IMR-90 (cell line): ENCODE measurements at regions not wholly inside any gene's neighbourhood (a gene's known extent, or its start where the extent isn't known, plus 50 kb on each side); places are given as distances from the start of the nearest gene placed in this dataset.

Source experiments
- ATAC-seq: fragments of 200-7000 bp; cut with Tn5 transposase; 2 replicates; pipeline ENCODE4 v1.9.1; 2020; ENCODE audit warnings: low read depth, mild to moderate bottlenecking, moderate library complexity
- BruUV-seq: library from RNA; stranded (reverse); fragments of 400-500 nt; replicated peaks from 2 replicates; lab custom pipeline; 2021; lab: Mats Ljungman, UMichigan
- CTCF ChIA-PET: fragments of 300-600 bp; formaldehyde crosslinking; extraction: SDS; loops from one replicate; lab custom pipeline; 2021; ENCODE audit warnings: antibody characterized with exemption; lab: Yijun Ruan, JAX
- POLR2A ChIA-PET: fragments of 300-600 bp; sonication (Branson Sonifier 250); formaldehyde crosslinking; loops from one replicate; lab custom pipeline; 2022; ENCODE audit warnings: antibody characterized with exemption; ENCODE audit not compliant: unreplicated experiment; lab: Charles Lee
- DNase-seq: peaks from one replicate; pipeline ENCODE4 v3.0.0; 2013
- H2AFZ ChIP-seq: replicated peaks from 2 replicates; pipeline ENCODE3; 2013; ENCODE audit warnings: low read length, mild to moderate bottlenecking; ENCODE audit not compliant: poor library complexity
- H2AK5ac ChIP-seq: 2 replicates; pipeline ENCODE4 v1.6.1; 2013; ENCODE audit warnings: low read depth, low read length, inconsistent platforms
- H2AK9ac ChIP-seq: replicated peaks from 2 replicates; pipeline ENCODE3; 2013; ENCODE audit warnings: mild to moderate bottlenecking, low read depth, low read length, moderate library complexity; ENCODE audit not compliant: poor library complexity
- H2BK120ac ChIP-seq: 2 replicates; pipeline ENCODE4 v1.6.1; 2013; ENCODE audit warnings: low read depth, low read length, inconsistent platforms
- H2BK15ac ChIP-seq: 3 replicates; pipeline ENCODE4 v1.6.1; 2013; ENCODE audit warnings: low read depth, low read length, inconsistent platforms
- H2BK20ac ChIP-seq: 2 replicates; pipeline ENCODE4 v1.6.1; 2013; ENCODE audit warnings: low read depth, mild to moderate bottlenecking, inconsistent platforms, low read length, moderate library complexity
- H2BK5ac ChIP-seq: 2 replicates; pipeline ENCODE4 v1.6.1; 2013; ENCODE audit warnings: mild to moderate bottlenecking, low read depth, low read length, inconsistent platforms; ENCODE audit not compliant: poor library complexity, severe bottlenecking
- H3K14ac ChIP-seq: replicated peaks from 2 replicates; pipeline ENCODE4 v1.6.1; 2013; ENCODE audit warnings: low read depth, low read length, inconsistent platforms
- H3K18ac ChIP-seq: 2 replicates; pipeline ENCODE4 v1.6.1; 2013; ENCODE audit warnings: low read depth, low read length, control low read depth
- H3K23ac ChIP-seq: 2 replicates; pipeline ENCODE4 v1.6.1; 2013; ENCODE audit warnings: low read depth, low read length, inconsistent platforms
- H3K27ac ChIP-seq: 2 replicates; pipeline ENCODE4 v1.5.1; 2013; ENCODE audit warnings: mild to moderate bottlenecking, control low read depth, low read length; ENCODE audit not compliant: insufficient read depth
- H3K27me3 ChIP-seq: 2 replicates; pipeline ENCODE4 v1.6.1; 2013; ENCODE audit warnings: low read length; ENCODE audit not compliant: control insufficient read depth, insufficient read depth
- H3K36me3 ChIP-seq: 2 replicates; pipeline ENCODE4 v1.6.1; 2013; ENCODE audit warnings: low read length, mixed read lengths; ENCODE audit not compliant: control insufficient read depth, insufficient read depth
- H3K4ac ChIP-seq: 2 replicates; pipeline ENCODE4 v1.6.1; 2013; ENCODE audit warnings: low read depth, low read length, inconsistent platforms
- H3K4me1 ChIP-seq: 2 replicates; pipeline ENCODE4 v1.6.1; 2013; ENCODE audit warnings: low read length, mixed read lengths; ENCODE audit not compliant: control insufficient read depth, insufficient read depth
- H3K4me2 ChIP-seq: 2 replicates; pipeline ENCODE4 v1.6.1; 2013; ENCODE audit warnings: low read depth, mild to moderate bottlenecking, control low read depth, low read length, moderate library complexity
- H3K4me3 ChIP-seq: 2 replicates; pipeline ENCODE4 v1.5.1; 2013; ENCODE audit warnings: low read depth, mild to moderate bottlenecking, control low read depth, low read length, moderate library complexity; ENCODE audit not compliant: insufficient read depth
- H3K56ac ChIP-seq: 2 replicates; pipeline ENCODE4 v1.6.1; 2013; ENCODE audit warnings: low read length, inconsistent platforms; ENCODE audit not compliant: insufficient read depth; ENCODE audit errors: extremely low read depth
- H3K79me1 ChIP-seq, 2 experiments: 2 replicates each; pipeline ENCODE4 v1.6.1; 2013; ENCODE audit warnings: low read length in 2 of 2, inconsistent platforms in 1 of 2, low read depth in 1 of 2
- H3K9ac ChIP-seq: 2 replicates; pipeline ENCODE4 v1.6.1; 2013; ENCODE audit warnings: low read depth, low read length, control low read depth
- H3K9me1 ChIP-seq: 2 replicates; pipeline ENCODE4 v1.6.1; 2013; ENCODE audit warnings: low read length, inconsistent platforms; ENCODE audit not compliant: insufficient read depth
- H3K9me3 ChIP-seq: 2 replicates; pipeline ENCODE4 v1.6.1; 2013; ENCODE audit warnings: low read length; ENCODE audit not compliant: control insufficient read depth, insufficient read depth
- H4K20me1 ChIP-seq: 2 replicates; pipeline ENCODE4 v1.6.1; 2013; ENCODE audit warnings: low read length, inconsistent platforms; ENCODE audit not compliant: insufficient read depth
- H4K5ac ChIP-seq: 2 replicates; pipeline ENCODE4 v1.6.1; 2013; ENCODE audit warnings: mild to moderate bottlenecking, low read depth, low read length, control low read depth
- H4K8ac ChIP-seq, 2 experiments: 2 replicates each; pipeline ENCODE4 v1.6.1; 2013; ENCODE audit warnings: low read depth in 2 of 2, low read length in 2 of 2, control low read depth in 1 of 2, inconsistent platforms in 1 of 2
- H4K91ac ChIP-seq: 2 replicates; pipeline ENCODE4 v1.6.1; 2013; ENCODE audit warnings: low read depth, low read length, inconsistent platforms; ENCODE audit not compliant: insufficient read depth
- CHD1 ChIP-seq: IDR thresholded peaks from 2 replicates; pipeline ENCODE4 v1.6.1; 2012; ENCODE audit warnings: low read depth, low read length, improper control_type of control experiment
- ELK1 ChIP-seq: fragments of 150-350 bp; IDR thresholded peaks from 2 replicates; pipeline ENCODE4 v1.6.1; 2016; ENCODE audit warnings: low read depth, mild to moderate bottlenecking, low read length, moderate library complexity, borderline replicate concordance
- FOS ChIP-seq: fragments of 150-350 bp; IDR thresholded peaks from 2 replicates; pipeline ENCODE4 v1.6.1; 2016; ENCODE audit warnings: low read depth, low read length
- MAFK ChIP-seq: IDR thresholded peaks from 2 replicates; pipeline ENCODE4 v1.6.1; 2012; ENCODE audit warnings: low read depth, low read length, improper control_type of control experiment
- MAZ ChIP-seq: IDR thresholded peaks from 2 replicates; pipeline ENCODE4 v1.6.1; 2012; ENCODE audit warnings: low read depth, mild to moderate bottlenecking, low read length, improper control_type of control experiment, moderate library complexity, borderline replicate concordance
- NFE2L2 ChIP-seq: fragments of 150-350 bp; IDR thresholded peaks from 2 replicates; pipeline ENCODE4 v1.6.1; 2016; ENCODE audit warnings: low read depth, mild to moderate bottlenecking, low read length
- RAD21 ChIP-seq: IDR thresholded peaks from 2 replicates; pipeline ENCODE4 v1.6.1; 2012; ENCODE audit warnings: low read length, improper control_type of control experiment
- RCOR1 ChIP-seq: IDR thresholded peaks from 2 replicates; pipeline ENCODE4 v1.6.1; 2012; ENCODE audit warnings: mild to moderate bottlenecking, low read length, improper control_type of control experiment; ENCODE audit not compliant: insufficient replicate concordance
- SMC3 ChIP-seq: fragments of 150-350 bp; IDR thresholded peaks from 2 replicates; pipeline ENCODE4 v1.6.1; 2016; ENCODE audit warnings: low read depth, mild to moderate bottlenecking, antibody characterized with exemption, low read length, moderate library complexity
- WGBS, 2 experiments: methylation state at CpG; one replicate each; pipeline versions ENCODE4 v1.1.5 to v1.1.7; 2013; ENCODE audit warnings: missing lambda C conversion rate in 2 of 2; ENCODE audit not compliant: insufficient read length in 1 of 2; ENCODE audit errors: extremely low coverage in 2 of 2; 5-methylcytosine and 5-hydroxymethylcytosine counted together
- dilution Hi-C: fragments of 300-500 bp; cut with HindIII; formaldehyde crosslinking; loops from one replicate; pipeline ENCODE4 v1.14.3; 2018; ENCODE audit warnings: low sequenced_read_pairs; ENCODE audit not compliant: unreplicated experiment
- in situ Hi-C: fragments of 300-500 bp; cut with MboI; formaldehyde crosslinking; loops from 3 replicates; pipeline ENCODE4 v1.14.3; 2019; ENCODE audit warnings: low sequenced_read_pairs, inconsistent platforms, mixed read lengths
- intact Hi-C: fragments of 100-400 bp; cut with micrococcal nuclease; formaldehyde crosslinking; loops from 2 replicates; pipeline ENCODE4 v1.10.0; 2022

DNA sequence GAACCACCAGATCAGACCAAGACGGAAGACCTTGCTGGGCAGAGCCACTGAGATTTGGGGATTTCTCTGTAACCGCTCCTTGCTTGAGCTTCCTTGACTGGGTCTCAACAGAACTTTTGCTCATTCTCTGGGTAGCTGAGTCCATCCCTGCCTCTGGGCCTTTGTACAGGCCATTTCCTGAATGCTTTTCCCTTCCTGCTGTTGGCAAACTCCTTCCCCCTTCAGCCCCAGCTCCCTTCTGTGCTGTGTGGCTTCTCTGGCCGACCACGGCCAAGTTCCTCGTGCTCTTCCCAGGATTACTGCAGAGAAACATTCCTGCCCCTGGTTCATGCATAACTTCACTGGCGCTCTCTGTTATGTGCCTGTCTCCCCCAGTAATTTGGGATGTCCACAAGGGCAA lies 150.5 kb upstream of the GPR26 start:
- in situ Hi-C loops (no loop called here), dilution Hi-C loops (no loop called here)
- no peak overlapping the region for H4K5ac ChIP-seq

More for the DNA sequence above, 150.5 kb upstream of the GPR26 start:
- Histone ChIP-seq H3K4me2 (no peak overlapping the region), H3K79me1 (no peaks in the 10 kb centered on the region), H3K9me3 (peaks cover 41% of the 10 kb centered on the region), H3K4ac (no peak overlapping the region), H3K56ac (no peak overlapping the region), H4K91ac (no peak overlapping the region), H2BK20ac (no peak overlapping the region), H3K36me3 (no peaks in the 10 kb centered on the region), H3K4me3 (no peak overlapping the region), H2BK5ac (no peak overlapping the region), H4K8ac (no peak overlapping the region), H3K18ac (no peak overlapping the region), H3K4me1 (no peaks in the 10 kb centered on the region), H3K23ac (no peak overlapping the region), H2AK5ac (no peak overlapping the region), H3K9ac (no peak overlapping the region), H3K27ac (no peak overlapping the region), H2BK120ac (no peak overlapping the region), H3K14ac (no peak overlapping the region), H4K20me1 (no peaks in the 10 kb centered on the region), H2AK9ac (no peak overlapping the region), H2AFZ (no peak overlapping the region), H3K9me1 (no peaks in the 10 kb centered on the region), H2BK15ac (no peak overlapping the region), H3K27me3 (no peaks in the 10 kb centered on the region)
- ChIA-PET POLR2A (no interaction called here), CTCF (no interaction called here)
- ATAC-seq (no peak), DNase-seq (no peak)
- BruUV-seq: no TSS peak
- intact Hi-C loops: no loop called here
- TF ChIP-seq RCOR1: no peak
- no peak for TF ChIP-seq ELK1
- no peak for TF ChIP-seq RAD21
- no peak for TF ChIP-seq MAFK
- no peak for TF ChIP-seq SMC3
- no peak for TF ChIP-seq FOS
- no peak for TF ChIP-seq NFE2L2
- no peak for TF ChIP-seq MAZ
- TF ChIP-seq CHD1: no peak
- WGBS, 2 experiments: 80% methylated on average over 1 of the region's 6 CpGs; no CpG with 5 or more reads in 1 of the 2 experiments
